ENCODE measurements at regions not wholly inside any gene's neighbourhood (a gene's known extent, or its start where the extent isn't known, plus 50 kb on each side); places are given as distances from the start of the nearest gene placed in this dataset.

- H3K9me3 ChIP-seq (ENCODE audit: severe bottlenecking), result no peaks in the 10 kb centered on the region
- no peak overlapping the region for H3K27ac ChIP-seq
- no peak overlapping the region for H3K4me3 ChIP-seq (ENCODE audit: low read depth, low read length)
- no peak for TF ChIP-seq CTCF (IDR thresholded peaks at IDR 0.05; ENCODE audit: low read depth, low read length)
- no peaks in the 10 kb centered on the region for H3K27me3 ChIP-seq (ENCODE audit: insufficient read depth, low read depth, severe bottlenecking)
- DNase-seq, result no peak
- H3K36me3 ChIP-seq, result no peaks in the 10 kb centered on the region
These were observed 299.2 kb upstream of the LRRN1 start for GRCh38 chr3:3499987-3500386.

DNA sequence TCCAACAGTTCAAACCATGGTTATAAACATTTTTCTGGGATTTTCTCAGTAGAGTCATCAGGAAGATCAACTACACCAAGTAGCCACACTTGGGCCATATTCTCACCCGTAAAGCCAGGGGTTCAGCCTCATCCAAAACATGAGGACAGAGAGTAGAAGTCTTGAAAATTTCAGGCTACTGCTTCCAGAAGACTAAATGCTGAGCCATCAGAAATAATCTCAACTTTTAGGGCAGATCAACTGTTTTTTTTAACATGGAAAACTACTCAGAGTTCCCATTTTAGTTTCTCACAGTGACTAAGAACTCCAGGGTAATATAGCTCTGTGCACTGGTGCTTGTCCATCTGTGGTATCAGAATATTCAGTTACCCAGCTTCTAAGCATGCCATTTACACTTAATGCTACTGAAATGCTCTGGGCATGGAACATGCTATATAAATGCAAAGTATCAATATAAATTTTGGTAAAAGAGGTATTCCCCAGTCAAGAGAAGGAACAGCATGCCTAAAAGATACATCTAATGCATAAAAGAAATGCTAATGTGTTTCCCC lies 300.1 kb upstream of the LRRN1 start:
- TF ChIP-seq CTCF (IDR thresholded peaks at IDR 0.05; ENCODE audit: low read depth, low read length), result no peak
- Histone ChIP-seq H3K9me3 (ENCODE audit: severe bottlenecking) (no peaks in the 10 kb centered on the region), H3K27ac (no peak overlapping the region), H3K36me3 (no peaks in the 10 kb centered on the region), H3K27me3 (ENCODE audit: insufficient read depth, low read depth, severe bottlenecking) (no peaks in the 10 kb centered on the region), H3K4me3 (ENCODE audit: low read depth, low read length) (no peak overlapping the region)
- DNase-seq, result no peak

DNA sequence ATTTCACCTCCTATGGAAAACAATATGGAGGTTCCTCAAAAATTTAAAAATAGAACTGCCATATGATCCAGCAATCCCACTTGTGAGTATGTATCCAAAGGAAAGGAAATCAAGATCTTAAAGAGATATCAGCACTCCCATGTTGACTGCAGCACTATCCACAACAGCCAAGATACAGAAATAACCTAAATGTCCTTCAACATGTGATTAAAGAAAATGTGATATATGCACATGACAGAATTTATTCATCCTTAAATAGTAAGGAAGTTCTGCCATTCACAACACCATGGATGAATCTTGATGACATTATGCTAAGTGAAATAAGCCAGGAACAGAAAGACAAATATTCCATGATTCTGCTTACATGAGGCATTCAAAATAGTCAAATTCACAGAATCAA lies 303.6 kb upstream of the LRRN1 start:
- TF ChIP-seq CTCF (IDR thresholded peaks at IDR 0.05; ENCODE audit: low read depth, low read length), result no peak
- Histone ChIP-seq H3K4me3 (ENCODE audit: low read depth, low read length) (no peak overlapping the region), H3K9me3 (ENCODE audit: severe bottlenecking) (no peaks in the 10 kb centered on the region), H3K27me3 (ENCODE audit: insufficient read depth, low read depth, severe bottlenecking) (no peaks in the 10 kb centered on the region), H3K36me3 (no peaks in the 10 kb centered on the region), H3K27ac (no peak overlapping the region)
- DNase-seq, result no peak

DNA sequence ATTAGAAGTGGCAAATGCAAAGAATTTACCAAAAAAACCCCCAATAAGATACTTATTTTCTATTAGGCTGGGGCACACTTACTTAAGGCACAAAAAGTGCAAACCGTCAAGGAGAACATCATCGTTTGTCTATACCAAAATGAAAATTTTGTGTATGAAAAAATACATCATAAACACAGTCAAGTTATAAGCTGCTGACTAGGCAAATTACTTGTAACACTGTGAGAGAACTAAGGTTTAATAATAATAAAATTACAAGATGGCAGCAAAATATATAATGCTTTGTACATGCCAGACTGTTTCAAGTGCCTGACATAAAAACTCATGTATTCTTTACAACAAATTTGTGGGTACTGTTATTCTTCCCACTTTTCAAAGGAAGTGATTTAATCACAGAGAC lies 297.2 kb upstream of the CRBN start:
- Histone ChIP-seq H3K27ac (no peak overlapping the region), H3K27me3 (ENCODE audit: insufficient read depth, low read depth, severe bottlenecking) (no peaks in the 10 kb centered on the region), H3K9me3 (ENCODE audit: severe bottlenecking) (no peaks in the 10 kb centered on the region), H3K4me3 (ENCODE audit: low read depth, low read length) (no peak overlapping the region), H3K36me3 (no peaks in the 10 kb centered on the region)
- no peak for DNase-seq
- TF ChIP-seq CTCF (IDR thresholded peaks at IDR 0.05; ENCODE audit: low read depth, low read length), result no peak

DNA sequence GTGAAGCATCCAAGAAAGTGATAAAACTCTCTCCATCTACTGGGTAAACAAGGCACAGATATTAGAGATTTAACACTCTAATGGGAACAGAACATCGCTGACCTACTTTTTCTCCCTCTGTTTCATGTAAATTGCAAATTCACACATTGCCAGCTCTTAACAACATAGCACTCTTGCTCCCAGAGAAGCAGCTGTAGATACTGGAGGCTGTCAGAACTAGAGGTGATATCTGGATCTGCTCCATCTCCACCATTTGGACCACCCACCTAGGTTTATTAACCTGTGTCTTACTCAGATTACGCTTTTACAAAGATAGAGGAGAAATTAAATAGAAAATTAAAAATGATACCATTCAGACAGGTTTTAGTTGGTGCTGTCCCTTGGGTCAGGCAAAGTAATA lies 289.1 kb upstream of the CRBN start:
- Histone ChIP-seq H3K9me3 (ENCODE audit: severe bottlenecking) (no peaks in the 10 kb centered on the region), H3K36me3 (no peaks in the 10 kb centered on the region), H3K27me3 (ENCODE audit: insufficient read depth, low read depth, severe bottlenecking) (no peaks in the 10 kb centered on the region), H3K4me3 (ENCODE audit: low read depth, low read length) (no peak overlapping the region), H3K27ac (no peak overlapping the region)
- TF ChIP-seq CTCF (IDR thresholded peaks at IDR 0.05; ENCODE audit: low read depth, low read length), result no peak
- DNase-seq, result no peak

GRCh38 chr3:3464131-3464530 lies 284.6 kb upstream of the CRBN start:
- TF ChIP-seq CTCF (IDR thresholded peaks at IDR 0.05; ENCODE audit: low read depth, low read length), result no peak
- no peak for DNase-seq
- no peaks in the 10 kb centered on the region for H3K36me3 ChIP-seq
- H3K9me3 ChIP-seq (ENCODE audit: severe bottlenecking), result no peaks in the 10 kb centered on the region
- H3K4me3 ChIP-seq (ENCODE audit: low read depth, low read length), result no peak overlapping the region
- no peaks in the 10 kb centered on the region for H3K27me3 ChIP-seq (ENCODE audit: insufficient read depth, low read depth, severe bottlenecking)
- H3K27ac ChIP-seq, result no peak overlapping the region
